GM10266 (cell line): ENCODE measurements at regions not wholly inside any gene's neighbourhood (a gene's known extent, or its start where the extent isn't known, plus 50 kb on each side); places are given as distances from the start of the nearest gene placed in this dataset.

ENCODE experiments used
- DNase-seq: peaks from one replicate; pipeline ENCODE4 v3.0.0; 2012; ENCODE audit errors: extremely low spot score
- TF ChIP-seq, protein P1 (sequence below): IDR thresholded peaks from 2 replicates; pipeline ENCODE4 v1.5.1; 2012; ENCODE audit warnings: mild to moderate bottlenecking, low read depth; ENCODE audit not compliant: control insufficient read depth, insufficient read depth; ENCODE audit errors: missing control alignments

DNA sequence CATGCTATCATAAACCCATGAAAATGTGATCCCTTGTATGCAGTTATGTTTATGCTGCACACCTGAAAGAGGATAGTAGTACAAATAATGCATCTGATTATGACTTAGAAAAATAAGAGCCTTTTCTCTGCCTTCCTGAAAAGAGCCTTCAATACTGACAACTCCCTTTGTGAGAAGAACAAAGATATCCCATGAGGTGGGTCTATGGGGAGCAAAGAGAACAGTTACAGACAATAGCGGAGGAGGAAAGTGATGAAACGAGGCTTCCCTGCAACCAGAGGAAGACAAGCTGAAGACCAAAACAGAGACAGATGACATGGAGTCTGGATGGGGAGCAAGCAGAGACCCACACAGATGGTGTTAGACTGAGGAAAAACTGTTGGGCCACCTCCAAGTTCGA is 598.3 kb upstream of the PLXNA2 start:
- TF ChIP-seq, protein P1, sequence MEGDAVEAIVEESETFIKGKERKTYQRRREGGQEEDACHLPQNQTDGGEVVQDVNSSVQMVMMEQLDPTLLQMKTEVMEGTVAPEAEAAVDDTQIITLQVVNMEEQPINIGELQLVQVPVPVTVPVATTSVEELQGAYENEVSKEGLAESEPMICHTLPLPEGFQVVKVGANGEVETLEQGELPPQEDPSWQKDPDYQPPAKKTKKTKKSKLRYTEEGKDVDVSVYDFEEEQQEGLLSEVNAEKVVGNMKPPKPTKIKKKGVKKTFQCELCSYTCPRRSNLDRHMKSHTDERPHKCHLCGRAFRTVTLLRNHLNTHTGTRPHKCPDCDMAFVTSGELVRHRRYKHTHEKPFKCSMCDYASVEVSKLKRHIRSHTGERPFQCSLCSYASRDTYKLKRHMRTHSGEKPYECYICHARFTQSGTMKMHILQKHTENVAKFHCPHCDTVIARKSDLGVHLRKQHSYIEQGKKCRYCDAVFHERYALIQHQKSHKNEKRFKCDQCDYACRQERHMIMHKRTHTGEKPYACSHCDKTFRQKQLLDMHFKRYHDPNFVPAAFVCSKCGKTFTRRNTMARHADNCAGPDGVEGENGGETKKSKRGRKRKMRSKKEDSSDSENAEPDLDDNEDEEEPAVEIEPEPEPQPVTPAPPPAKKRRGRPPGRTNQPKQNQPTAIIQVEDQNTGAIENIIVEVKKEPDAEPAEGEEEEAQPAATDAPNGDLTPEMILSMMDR = no peak
- no peak for DNase-seq

DNA sequence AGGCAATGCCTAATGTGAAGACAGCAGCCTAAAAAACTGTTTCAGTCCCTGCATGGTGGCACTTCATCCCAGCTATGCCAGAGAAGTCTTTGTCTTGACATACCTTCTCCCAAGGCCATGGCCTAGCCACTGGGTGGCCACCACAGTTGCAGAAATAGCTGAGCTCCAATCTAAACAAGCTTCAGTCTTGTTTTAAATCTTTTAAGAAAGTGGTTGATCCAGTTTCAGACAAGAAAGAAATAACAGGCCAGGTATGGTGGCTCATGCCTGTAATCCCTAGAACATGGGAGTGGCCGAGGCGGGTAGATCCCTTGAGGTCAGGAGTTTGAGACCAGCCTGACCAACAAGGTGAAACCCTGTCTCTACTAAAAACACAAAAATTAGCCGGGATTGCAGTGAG is 600.0 kb upstream of the PLXNA2 start:
- DNase-seq = no peak
- TF ChIP-seq, protein P1 = no peak

DNA sequence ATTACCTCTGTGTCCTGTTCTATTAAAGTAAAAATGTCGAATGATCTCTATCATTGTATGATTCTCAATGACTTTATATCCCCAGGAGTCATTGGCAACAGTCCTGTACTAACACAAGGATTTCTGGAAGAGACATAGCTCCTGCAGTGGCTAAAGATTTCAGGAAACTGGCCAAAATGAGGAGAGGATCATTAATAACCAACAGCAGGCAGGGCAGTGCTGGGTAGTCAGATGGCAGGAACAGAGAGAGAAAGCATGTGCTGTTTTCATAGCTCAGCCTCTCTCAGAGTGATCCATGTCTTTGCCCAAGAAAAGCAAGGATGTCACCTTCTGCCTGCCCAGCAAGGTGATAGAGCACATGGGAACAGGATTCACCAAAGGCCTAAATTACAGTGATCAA is 604.7 kb upstream of the PLXNA2 start:
- DNase-seq = no peak
- TF ChIP-seq, protein P1 = no peak

DNA sequence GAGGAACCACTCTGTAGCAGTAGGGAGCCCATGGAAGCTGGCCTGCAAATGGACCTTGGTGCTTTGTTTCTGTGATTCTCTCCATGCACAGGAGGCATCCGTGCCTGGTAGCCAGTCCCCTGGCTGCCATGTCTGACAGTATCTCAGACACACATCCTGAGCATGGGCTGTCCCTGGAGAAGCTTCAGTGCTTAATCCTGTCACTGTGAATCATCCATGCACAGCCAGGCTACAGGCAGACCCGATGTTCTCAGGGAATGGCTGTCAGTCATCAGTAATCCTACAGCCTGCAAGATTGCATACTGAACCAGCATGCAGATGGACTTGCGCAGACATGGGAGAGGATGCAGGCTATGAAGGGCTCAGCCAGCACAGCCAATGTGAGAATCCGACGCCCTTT is 606.3 kb upstream of the PLXNA2 start:
- no peak for DNase-seq
- TF ChIP-seq, protein P1 = no peak

DNA sequence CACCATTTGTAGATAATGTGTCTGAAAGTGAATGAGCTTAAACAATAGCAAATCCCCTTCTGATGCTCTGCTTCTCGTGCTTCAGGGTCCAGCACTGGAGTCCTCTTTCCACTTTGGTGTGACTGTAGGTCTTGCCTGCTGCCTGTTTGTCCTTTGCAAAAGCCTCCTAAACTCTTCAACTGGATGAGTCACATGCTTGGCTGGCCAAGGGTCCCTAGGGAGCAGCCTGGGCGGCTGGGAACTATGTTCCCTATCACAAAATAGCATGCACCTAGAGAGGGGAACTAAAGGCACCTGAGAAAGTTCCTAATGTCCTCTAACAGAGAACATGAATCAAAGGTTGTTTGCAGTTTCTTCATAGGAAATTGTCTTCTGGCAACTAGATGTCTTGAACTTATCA is 607.2 kb upstream of the PLXNA2 start:
- TF ChIP-seq, protein P1 = no peak
- DNase-seq = no peak

DNA sequence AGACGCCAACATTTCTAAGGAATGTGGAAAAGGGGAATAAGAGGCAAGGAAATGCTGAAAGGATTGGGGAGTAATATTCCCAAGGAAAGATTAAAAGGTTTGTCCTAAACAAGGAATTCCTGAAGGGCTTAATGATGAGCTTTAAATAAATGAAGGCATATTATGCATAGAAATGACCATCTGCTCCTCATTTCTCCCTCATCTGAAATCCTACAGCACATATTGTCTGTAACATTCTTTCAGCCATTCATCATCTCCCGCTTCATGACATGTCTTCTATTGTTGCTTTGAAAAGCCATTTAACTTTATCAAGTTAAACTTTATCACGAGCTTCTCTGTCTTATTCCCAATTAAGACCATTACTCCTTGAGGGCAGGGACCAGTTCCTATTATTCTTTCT is 608.7 kb upstream of the PLXNA2 start:
- TF ChIP-seq, protein P1 = no peak
- no peak for DNase-seq

DNA sequence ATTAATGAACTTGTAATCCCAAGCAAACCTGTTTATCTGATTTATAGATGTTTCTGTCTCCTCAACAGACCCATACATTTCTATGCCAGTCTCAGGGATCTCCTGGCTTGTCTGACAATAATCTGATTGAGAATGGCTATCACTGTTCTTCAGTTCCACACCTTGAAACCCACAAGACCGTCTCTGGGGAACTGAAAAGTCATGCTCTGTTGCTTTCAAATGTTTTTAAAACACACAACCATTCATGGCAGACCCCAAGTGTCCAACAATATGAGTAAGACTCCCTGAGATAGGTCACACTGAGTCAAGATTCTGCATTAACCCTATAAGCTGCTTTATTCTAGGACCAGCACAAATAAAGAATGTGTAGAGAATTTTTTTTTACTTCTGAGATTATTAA is 611.2 kb upstream of the PLXNA2 start:
- TF ChIP-seq, protein P1 = no peak

More for the DNA sequence above, 611.2 kb upstream of the PLXNA2 start:
- DNase-seq = no peak
